ENCODE measurements at regions not wholly inside any gene's neighbourhood (a gene's known extent, or its start where the extent isn't known, plus 50 kb on each side); places are given as distances from the start of the nearest gene placed in this dataset.

DNA sequence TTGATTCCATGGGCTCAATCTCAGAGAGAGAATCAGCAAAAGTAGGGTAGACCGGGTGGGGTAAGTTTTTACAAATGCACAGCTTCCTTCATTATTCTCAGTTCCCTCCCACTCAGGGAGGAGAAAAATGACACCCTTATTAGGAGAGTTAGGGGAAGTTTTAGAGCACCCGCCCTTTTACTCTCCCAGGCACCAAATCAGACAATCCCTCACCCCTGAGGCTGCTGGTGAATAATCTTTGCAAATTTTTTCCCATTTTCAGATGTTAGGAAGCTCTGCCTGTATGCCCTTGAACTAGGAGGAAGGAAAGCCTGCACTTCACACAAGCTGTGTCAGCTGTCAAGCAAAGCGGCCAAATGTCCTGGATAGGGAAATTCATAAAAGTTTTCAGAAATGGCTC lies 834.9 kb downstream of the GRID1 start:
- DNase-seq (ENCODE audit: low read depth) (peak; percentile 18), FAIRE-seq (no peak)
- H3K27me3 ChIP-seq (ENCODE audit: control insufficient read depth, insufficient read depth, low read length): no peaks in the 10 kb centered on the region
- H3K4me3 ChIP-seq (ENCODE audit: low read depth, low read length): no peak overlapping the region
- TF ChIP-seq, protein P1, sequence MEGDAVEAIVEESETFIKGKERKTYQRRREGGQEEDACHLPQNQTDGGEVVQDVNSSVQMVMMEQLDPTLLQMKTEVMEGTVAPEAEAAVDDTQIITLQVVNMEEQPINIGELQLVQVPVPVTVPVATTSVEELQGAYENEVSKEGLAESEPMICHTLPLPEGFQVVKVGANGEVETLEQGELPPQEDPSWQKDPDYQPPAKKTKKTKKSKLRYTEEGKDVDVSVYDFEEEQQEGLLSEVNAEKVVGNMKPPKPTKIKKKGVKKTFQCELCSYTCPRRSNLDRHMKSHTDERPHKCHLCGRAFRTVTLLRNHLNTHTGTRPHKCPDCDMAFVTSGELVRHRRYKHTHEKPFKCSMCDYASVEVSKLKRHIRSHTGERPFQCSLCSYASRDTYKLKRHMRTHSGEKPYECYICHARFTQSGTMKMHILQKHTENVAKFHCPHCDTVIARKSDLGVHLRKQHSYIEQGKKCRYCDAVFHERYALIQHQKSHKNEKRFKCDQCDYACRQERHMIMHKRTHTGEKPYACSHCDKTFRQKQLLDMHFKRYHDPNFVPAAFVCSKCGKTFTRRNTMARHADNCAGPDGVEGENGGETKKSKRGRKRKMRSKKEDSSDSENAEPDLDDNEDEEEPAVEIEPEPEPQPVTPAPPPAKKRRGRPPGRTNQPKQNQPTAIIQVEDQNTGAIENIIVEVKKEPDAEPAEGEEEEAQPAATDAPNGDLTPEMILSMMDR (IDR thresholded peaks at IDR 0.05; ENCODE audit: insufficient read depth, low read length, severe bottlenecking): no peak
- no peaks in the 10 kb centered on the region for H3K36me3 ChIP-seq (ENCODE audit: control insufficient read depth, insufficient read depth, low read length)

DNA sequence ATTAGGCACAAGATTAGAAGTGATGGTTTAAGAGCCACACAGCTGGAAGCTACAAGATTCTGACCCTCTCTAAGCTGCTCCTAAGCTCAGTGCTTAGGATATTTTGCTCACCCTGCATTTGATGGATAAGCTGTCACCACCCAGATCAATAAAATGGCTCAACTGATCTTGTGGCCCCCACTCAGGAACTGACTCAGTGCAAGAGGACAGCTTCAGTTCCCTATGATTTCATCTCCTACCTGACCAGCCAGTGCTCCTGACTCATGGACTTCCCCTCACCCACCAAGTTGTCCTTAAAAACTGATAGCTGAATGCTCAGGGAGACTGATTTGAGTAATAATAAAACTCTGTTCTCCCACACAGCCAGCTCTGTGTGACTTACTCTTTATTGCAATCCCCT lies 833.8 kb downstream of the GRID1 start:
- DNase-seq (ENCODE audit: low read depth) (peak; percentile 86), FAIRE-seq (peak; percentile 28)
- Histone ChIP-seq H3K27me3 (ENCODE audit: control insufficient read depth, insufficient read depth, low read length) (no peaks in the 10 kb centered on the region), H3K36me3 (ENCODE audit: control insufficient read depth, insufficient read depth, low read length) (no peaks in the 10 kb centered on the region), H3K4me3 (ENCODE audit: low read depth, low read length) (no peak overlapping the region)
- TF ChIP-seq, protein P1 (IDR thresholded peaks at IDR 0.05; ENCODE audit: insufficient read depth, low read length, severe bottlenecking): no peak

DNA sequence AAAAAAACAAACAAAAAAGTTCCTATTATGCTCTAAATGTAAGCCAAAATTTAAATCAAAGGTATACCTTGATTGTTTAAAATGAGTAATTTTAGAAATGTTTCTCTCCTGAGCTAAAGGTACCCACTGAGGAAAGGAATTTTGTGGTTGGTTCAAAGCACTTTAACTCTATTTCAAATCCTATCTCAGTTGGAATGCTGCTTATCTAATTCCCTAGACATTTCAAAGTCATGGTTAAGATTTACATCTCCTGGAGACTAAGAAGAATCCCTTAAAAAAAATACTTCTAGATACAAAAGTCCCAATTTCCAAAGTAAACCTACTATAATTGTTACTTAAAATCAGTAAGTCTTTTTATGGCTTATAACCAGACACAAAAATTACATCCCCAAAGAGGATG lies 830.7 kb downstream of the GRID1 start:
- no peak overlapping the region for H3K4me3 ChIP-seq (ENCODE audit: low read depth, low read length)
- FAIRE-seq (no peak), DNase-seq (ENCODE audit: low read depth) (no peak)
- no peaks in the 10 kb centered on the region for H3K27me3 ChIP-seq (ENCODE audit: control insufficient read depth, insufficient read depth, low read length)
- TF ChIP-seq, protein P1 (IDR thresholded peaks at IDR 0.05; ENCODE audit: insufficient read depth, low read length, severe bottlenecking): no peak
- H3K36me3 ChIP-seq (ENCODE audit: control insufficient read depth, insufficient read depth, low read length): no peaks in the 10 kb centered on the region

DNA sequence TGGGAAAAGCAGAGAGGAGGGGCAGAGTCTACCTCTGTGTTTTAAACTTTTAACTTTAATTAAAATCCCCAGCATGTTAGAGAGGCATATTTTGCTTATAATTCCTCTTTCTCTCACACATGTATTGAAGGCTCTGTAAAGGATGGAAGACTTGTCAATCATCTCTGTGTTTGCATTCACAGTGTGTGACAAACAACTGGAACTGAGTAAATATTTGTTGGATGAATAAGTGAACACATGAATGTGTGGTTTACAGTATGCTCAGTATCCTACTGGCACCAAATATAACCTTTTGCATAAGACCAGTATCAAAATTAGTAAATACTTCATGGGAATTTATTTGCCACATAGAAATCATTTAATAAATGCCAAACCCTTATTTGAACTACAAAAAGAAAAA lies 829.0 kb downstream of the GRID1 start:
- FAIRE-seq (no peak), DNase-seq (ENCODE audit: low read depth) (peak; percentile 56)
- H3K36me3 ChIP-seq (ENCODE audit: control insufficient read depth, insufficient read depth, low read length): no peaks in the 10 kb centered on the region
- TF ChIP-seq, protein P1 (IDR thresholded peaks at IDR 0.05; ENCODE audit: insufficient read depth, low read length, severe bottlenecking): no peak
- H3K4me3 ChIP-seq (ENCODE audit: low read depth, low read length): no peak overlapping the region
- no peaks in the 10 kb centered on the region for H3K27me3 ChIP-seq (ENCODE audit: control insufficient read depth, insufficient read depth, low read length)

DNA sequence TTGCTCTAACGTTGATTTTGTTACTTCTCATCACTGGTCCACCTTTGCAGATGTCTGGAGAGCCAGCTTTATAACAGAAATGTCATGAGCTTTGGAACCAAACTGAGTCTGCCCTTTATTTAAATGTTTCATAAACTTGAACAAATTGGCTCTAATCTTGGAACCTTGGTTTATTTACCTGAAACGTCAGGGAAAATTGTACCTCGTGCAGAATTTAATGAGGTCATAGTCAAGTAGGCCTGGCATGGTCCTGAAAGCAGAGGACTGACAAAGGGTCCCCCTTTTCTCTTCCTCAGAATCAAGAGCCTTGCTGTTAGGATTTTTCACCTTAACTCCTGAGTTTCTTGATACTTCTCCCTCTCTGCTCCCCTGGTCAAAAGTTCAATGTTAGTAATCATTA lies 828.0 kb downstream of the GRID1 start:
- DNase-seq (ENCODE audit: low read depth): no peak
- no peaks in the 10 kb centered on the region for H3K36me3 ChIP-seq (ENCODE audit: control insufficient read depth, insufficient read depth, low read length)
- no peak for FAIRE-seq
- TF ChIP-seq, protein P1 (IDR thresholded peaks at IDR 0.05; ENCODE audit: insufficient read depth, low read length, severe bottlenecking): no peak
- no peaks in the 10 kb centered on the region for H3K27me3 ChIP-seq (ENCODE audit: control insufficient read depth, insufficient read depth, low read length)
- H3K4me3 ChIP-seq (ENCODE audit: low read depth, low read length): no peak overlapping the region

DNA sequence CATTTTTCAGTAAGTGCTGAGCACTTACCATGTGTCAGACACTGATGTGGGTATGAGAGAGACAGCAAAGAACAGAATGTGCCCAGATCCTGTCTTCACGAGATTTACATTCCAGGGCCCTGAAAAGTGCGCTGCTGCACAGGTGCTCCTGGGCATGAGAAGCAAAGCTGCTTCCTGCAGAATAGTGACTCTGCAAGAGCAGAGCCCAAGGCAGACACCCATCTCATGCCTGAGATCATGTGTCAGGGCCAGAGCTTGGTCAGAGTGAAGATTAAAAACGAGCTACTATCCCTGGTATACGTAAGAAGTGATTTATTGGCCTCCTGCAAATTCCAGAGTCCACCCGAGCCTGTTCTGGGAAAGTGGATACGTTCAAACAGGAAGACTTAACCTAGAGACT lies 824.4 kb downstream of the GRID1 start:
- DNase-seq (ENCODE audit: low read depth): no peak
- no peak for FAIRE-seq
- no peak overlapping the region for H3K4me3 ChIP-seq (ENCODE audit: low read depth, low read length)

More for the DNA sequence above, 824.4 kb downstream of the GRID1 start:
- TF ChIP-seq, protein P1 (IDR thresholded peaks at IDR 0.05; ENCODE audit: insufficient read depth, low read length, severe bottlenecking): no peak
- Histone ChIP-seq H3K27me3 (ENCODE audit: control insufficient read depth, insufficient read depth, low read length) (no peaks in the 10 kb centered on the region), H3K36me3 (ENCODE audit: control insufficient read depth, insufficient read depth, low read length) (no peaks in the 10 kb centered on the region)

All from bronchial epithelial cell (primary cell).